ENCODE measurements at regions not wholly inside any gene's neighbourhood (a gene's known extent, or its start where the extent isn't known, plus 50 kb on each side); places are given as distances from the start of the nearest gene placed in this dataset.

DNA sequence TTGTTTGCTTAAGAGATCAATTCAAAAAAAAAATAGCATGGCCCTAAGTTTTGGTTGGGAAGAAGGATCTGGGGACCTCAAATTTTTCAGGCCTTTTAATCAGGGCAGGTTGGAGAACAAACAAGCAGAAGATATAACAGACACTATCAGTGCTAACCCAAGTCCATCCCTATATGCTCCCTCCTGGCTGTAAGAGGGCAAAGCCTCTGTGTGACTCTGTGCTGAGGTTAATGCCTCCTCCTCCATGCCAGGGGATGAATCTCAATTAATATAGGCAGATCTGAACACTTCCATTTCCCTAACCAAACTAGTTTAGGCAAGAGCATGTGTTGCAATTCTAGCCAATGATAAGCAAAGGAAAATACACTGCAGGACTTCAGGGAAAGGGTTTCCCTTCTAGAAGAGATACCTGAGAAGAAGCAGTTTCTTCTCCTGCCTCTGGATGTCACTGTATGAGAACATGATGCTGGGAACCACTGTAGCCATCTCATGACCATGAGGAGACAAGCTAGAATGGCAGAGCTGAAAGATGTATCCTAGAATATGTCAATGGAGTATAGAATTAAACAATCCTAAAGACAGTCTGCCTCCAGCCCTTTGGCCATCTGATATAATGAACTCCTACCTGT lies 76.0 kb downstream of the CHD9NB start:
- H4K12ac ChIP-seq (ENCODE audit: low read depth, low read length) = no peak overlapping the region
- H3K79me1 ChIP-seq (ENCODE audit: low read length) = no peaks in the 10 kb centered on the region

DNA sequence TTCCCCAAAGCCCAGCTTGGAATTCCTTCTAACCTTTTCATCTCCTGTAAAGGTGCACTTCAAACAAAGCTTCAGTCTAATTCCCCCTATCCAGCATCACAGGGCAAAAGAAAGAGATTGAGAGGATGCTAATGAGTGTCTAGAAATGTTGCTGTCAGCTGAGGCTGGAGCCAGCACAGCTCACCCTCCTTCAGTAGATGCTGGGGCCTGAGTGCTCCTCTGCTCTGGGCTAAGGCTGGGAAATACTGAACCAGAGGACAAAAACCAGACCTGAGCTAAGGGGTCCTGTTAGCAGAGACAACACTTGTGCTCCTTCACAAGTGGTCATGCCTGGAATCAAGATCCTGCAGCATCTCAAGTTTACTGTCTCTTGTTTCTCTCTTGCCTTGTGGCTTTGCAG lies 85.0 kb downstream of the CHD9NB start:
- Histone ChIP-seq H2BK120ac (ENCODE audit: insufficient read depth, low read length, poor library complexity) (no peak overlapping the region), H3K79me2 (ENCODE audit: control insufficient read depth, insufficient read depth, low read length, poor library complexity) (no peaks in the 10 kb centered on the region), H3K9me3 (ENCODE audit: insufficient read depth, low read depth, low read length) (no peaks in the 10 kb centered on the region), H3K23ac (ENCODE audit: low read length) (no peak overlapping the region), H4K91ac (ENCODE audit: low read depth, low read length) (no peak overlapping the region), H3K4me1 (ENCODE audit: control insufficient read depth in 1 of 2, insufficient read depth in 2 of 2, low read length in 2 of 2) (peaks cover 2 to 3% of the 10 kb centered on the region in 2 experiments), H3K27me3 (ENCODE audit: insufficient read depth, low read length) (no peaks in the 10 kb centered on the region), H3K36me3 (ENCODE audit: control insufficient read depth in 1 of 2, insufficient read depth in 2 of 2, low read length in 2 of 2) (no peaks in the 10 kb centered on the region), H3K79me1 (ENCODE audit: low read length) (no peaks in the 10 kb centered on the region), H2AFZ (ENCODE audit: insufficient read depth, low read length, poor library complexity) (no peak overlapping the region), H3K4me2 (ENCODE audit: low read length) (no peak overlapping the region), H3K9ac (ENCODE audit: low read length) (peak overlapping the region; percentile 64), H3K4me3 (ENCODE audit: low read depth, low read length) (no peak overlapping the region), H3K27ac (ENCODE audit: low read depth, low read length) (no peak overlapping the region), H4K8ac (ENCODE audit: low read depth, low read length) (no peak overlapping the region), H2BK5ac (ENCODE audit: low read depth, low read length, poor library complexity) (no peak overlapping the region), H3K18ac (ENCODE audit: low read length) (no peak overlapping the region), H2AK5ac (ENCODE audit: low read length) (no peak overlapping the region), H4K12ac (ENCODE audit: low read depth, low read length) (no peak overlapping the region), H3K14ac (ENCODE audit: low read length) (no peak overlapping the region), H3K4ac (ENCODE audit: low read depth, low read length) (no peak overlapping the region), H2BK12ac (ENCODE audit: low read length) (no peak overlapping the region)
- DNase-seq = no peak

More for the DNA sequence above, 76.0 kb downstream of the CHD9NB start:
- Histone ChIP-seq H3K18ac (ENCODE audit: low read length) (no peak overlapping the region), H2BK5ac (ENCODE audit: low read depth, low read length, poor library complexity) (no peak overlapping the region), H3K4me1 (ENCODE audit: control insufficient read depth in 1 of 2, insufficient read depth in 2 of 2, low read length in 2 of 2) (no peaks in the 10 kb centered on the region), H4K8ac (ENCODE audit: low read depth, low read length) (no peak overlapping the region), H3K23ac (ENCODE audit: low read length) (no peak overlapping the region), H3K4me2 (ENCODE audit: low read length) (no peak overlapping the region), H3K4me3 (ENCODE audit: low read depth, low read length) (no peak overlapping the region), H2AFZ (ENCODE audit: insufficient read depth, low read length, poor library complexity) (no peak overlapping the region), H3K4ac (ENCODE audit: low read depth, low read length) (no peak overlapping the region), H2BK120ac (ENCODE audit: insufficient read depth, low read length, poor library complexity) (no peak overlapping the region), H3K27me3 (ENCODE audit: insufficient read depth, low read length) (no peaks in the 10 kb centered on the region), H3K9ac (ENCODE audit: low read length) (no peak overlapping the region), H4K91ac (ENCODE audit: low read depth, low read length) (no peak overlapping the region), H2AK5ac (ENCODE audit: low read length) (no peak overlapping the region), H3K79me2 (ENCODE audit: control insufficient read depth, insufficient read depth, low read length, poor library complexity) (no peaks in the 10 kb centered on the region), H3K27ac (ENCODE audit: low read depth, low read length) (no peak overlapping the region), H3K9me3 (ENCODE audit: insufficient read depth, low read depth, low read length) (no peaks in the 10 kb centered on the region), H2BK12ac (ENCODE audit: low read length) (no peak overlapping the region), H3K14ac (ENCODE audit: low read length) (no peak overlapping the region), H3K36me3 (ENCODE audit: control insufficient read depth in 1 of 2, insufficient read depth in 2 of 2, low read length in 2 of 2) (no peaks in the 10 kb centered on the region)
- peak in 1 of 2 donors; percentile 24 for DNase-seq

DNA sequence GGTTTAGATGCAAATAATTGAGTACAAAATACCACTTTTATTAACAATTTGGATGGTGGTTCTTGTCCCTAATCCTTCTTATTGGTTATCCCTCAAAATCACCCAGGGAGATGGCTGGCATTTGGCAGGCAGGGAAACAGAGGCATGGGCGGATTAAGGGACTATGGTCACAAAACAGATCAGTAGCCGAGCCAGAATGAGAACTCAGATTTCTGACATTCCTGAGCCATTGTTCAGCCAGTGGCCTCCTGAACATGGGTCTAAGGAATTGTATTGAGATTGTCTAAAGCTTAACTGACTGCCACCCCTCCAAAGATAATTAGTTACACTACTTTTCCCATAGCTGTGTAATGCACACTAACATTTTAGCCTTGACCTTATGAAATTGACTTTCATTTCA lies 88.4 kb downstream of the CHD9NB start:
- Histone ChIP-seq H3K18ac (ENCODE audit: low read length) (no peak overlapping the region), H2AFZ (ENCODE audit: insufficient read depth, low read length, poor library complexity) (no peak overlapping the region), H3K23ac (ENCODE audit: low read length) (no peak overlapping the region), H3K79me2 (ENCODE audit: control insufficient read depth, insufficient read depth, low read length, poor library complexity) (no peaks in the 10 kb centered on the region), H2AK5ac (ENCODE audit: low read length) (no peak overlapping the region), H3K9ac (ENCODE audit: low read length) (no peak overlapping the region), H3K4ac (ENCODE audit: low read depth, low read length) (no peak overlapping the region), H3K4me2 (ENCODE audit: low read length) (no peak overlapping the region), H3K36me3 (ENCODE audit: control insufficient read depth in 1 of 2, insufficient read depth in 2 of 2, low read length in 2 of 2) (no peaks in the 10 kb centered on the region), H3K27ac (ENCODE audit: low read depth, low read length) (no peak overlapping the region), H3K4me1 (ENCODE audit: control insufficient read depth in 1 of 2, insufficient read depth in 2 of 2, low read length in 2 of 2) (peaks cover 2 to 3% of the 10 kb centered on the region in 2 experiments), H4K91ac (ENCODE audit: low read depth, low read length) (no peak overlapping the region), H3K27me3 (ENCODE audit: insufficient read depth, low read length) (no peaks in the 10 kb centered on the region), H2BK5ac (ENCODE audit: low read depth, low read length, poor library complexity) (no peak overlapping the region), H2BK120ac (ENCODE audit: insufficient read depth, low read length, poor library complexity) (no peak overlapping the region), H2BK12ac (ENCODE audit: low read length) (no peak overlapping the region), H3K9me3 (ENCODE audit: insufficient read depth, low read depth, low read length) (no peaks in the 10 kb centered on the region), H4K8ac (ENCODE audit: low read depth, low read length) (no peak overlapping the region), H3K14ac (ENCODE audit: low read length) (no peak overlapping the region), H3K79me1 (ENCODE audit: low read length) (no peaks in the 10 kb centered on the region), H3K4me3 (ENCODE audit: low read depth, low read length) (no peak overlapping the region), H4K12ac (ENCODE audit: low read depth, low read length) (no peak overlapping the region)
- no CpG with 5 or more reads among the region's 2 CpGs for WGBS (ENCODE audit: extremely low coverage, insufficient coverage, insufficient read length)
- peak in 1 of 2 donors; percentile 27 for DNase-seq

DNA sequence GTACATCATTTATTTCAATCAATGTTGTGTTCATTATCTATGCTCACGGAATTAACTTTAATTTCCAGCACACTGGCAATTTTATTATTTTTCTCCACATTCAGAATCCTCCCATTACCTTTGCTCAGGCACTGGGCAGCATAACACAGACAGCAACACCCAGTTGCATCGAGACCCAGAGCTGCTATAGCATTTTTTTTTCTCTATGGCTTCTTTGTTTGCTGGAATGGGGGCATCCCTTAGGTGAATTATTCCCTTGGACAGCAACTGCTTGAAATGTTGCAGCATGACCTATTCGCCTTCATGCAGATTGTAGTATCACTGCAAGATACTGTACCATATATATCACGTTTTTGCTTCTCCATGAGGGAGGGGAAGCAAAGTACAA lies 88.8 kb downstream of the CHD9NB start:
- Histone ChIP-seq H3K4me2 (ENCODE audit: low read length) (no peak overlapping the region), H3K4me1 (ENCODE audit: control insufficient read depth in 1 of 2, insufficient read depth in 2 of 2, low read length in 2 of 2) (peaks cover 2 to 3% of the 10 kb centered on the region in 2 experiments), H2BK5ac (ENCODE audit: low read depth, low read length, poor library complexity) (no peak overlapping the region), H3K79me1 (ENCODE audit: low read length) (no peaks in the 10 kb centered on the region), H2BK12ac (ENCODE audit: low read length) (no peak overlapping the region), H3K23ac (ENCODE audit: low read length) (no peak overlapping the region), H2AFZ (ENCODE audit: insufficient read depth, low read length, poor library complexity) (no peak overlapping the region), H3K79me2 (ENCODE audit: control insufficient read depth, insufficient read depth, low read length, poor library complexity) (no peaks in the 10 kb centered on the region), H3K18ac (ENCODE audit: low read length) (no peak overlapping the region), H3K27me3 (ENCODE audit: insufficient read depth, low read length) (no peaks in the 10 kb centered on the region), H3K14ac (ENCODE audit: low read length) (no peak overlapping the region), H3K4ac (ENCODE audit: low read depth, low read length) (no peak overlapping the region), H4K91ac (ENCODE audit: low read depth, low read length) (no peak overlapping the region), H4K8ac (ENCODE audit: low read depth, low read length) (no peak overlapping the region), H3K27ac (ENCODE audit: low read depth, low read length) (no peak overlapping the region), H4K12ac (ENCODE audit: low read depth, low read length) (no peak overlapping the region), H3K36me3 (ENCODE audit: control insufficient read depth in 1 of 2, insufficient read depth in 2 of 2, low read length in 2 of 2) (no peaks in the 10 kb centered on the region), H3K4me3 (ENCODE audit: low read depth, low read length) (no peak overlapping the region), H2AK5ac (ENCODE audit: low read length) (no peak overlapping the region), H3K9me3 (ENCODE audit: insufficient read depth, low read depth, low read length) (no peaks in the 10 kb centered on the region), H2BK120ac (ENCODE audit: insufficient read depth, low read length, poor library complexity) (no peak overlapping the region), H3K9ac (ENCODE audit: low read length) (no peak overlapping the region)
- DNase-seq = no peak
- WGBS (ENCODE audit: extremely low coverage, insufficient coverage, insufficient read length) = no CpG with 5 or more reads among the region's 4 CpGs
